ENCODE measurements at regions not wholly inside any gene's neighbourhood (a gene's known extent, or its start where the extent isn't known, plus 50 kb on each side); places are given as distances from the start of the nearest gene placed in this dataset.

DNA sequence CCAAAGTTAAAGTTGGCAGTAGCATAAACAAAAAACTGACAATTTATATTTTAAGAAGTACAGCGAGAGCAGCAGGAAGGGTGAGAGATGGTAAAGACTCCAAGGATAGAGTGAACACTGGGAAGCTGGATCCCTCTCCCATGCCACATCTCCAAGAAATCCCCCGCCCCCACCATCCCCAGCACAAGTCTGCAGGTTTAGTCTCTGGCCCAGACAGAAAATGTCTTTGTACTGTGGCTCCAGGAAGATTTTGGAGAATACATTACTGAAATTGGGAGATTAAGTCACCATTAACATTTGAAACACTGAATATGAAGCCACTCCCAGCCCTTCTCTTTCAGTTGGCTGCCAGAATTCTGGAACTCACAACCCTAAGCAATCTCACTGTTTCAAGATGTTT lies 140.3 kb downstream of the MACC1 start:
- no peak overlapping the region for H3K4ac ChIP-seq (replicated peaks; ENCODE audit: insufficient read length, low read depth, low read length)
- H4K20me1 ChIP-seq (replicated peaks in 1 of 2; ENCODE audit: control insufficient read depth in 1 of 2, insufficient read depth in 2 of 2, low read length in 2 of 2): peaks cover 0 to 3% of the 10 kb centered on the region in 2 experiments
- H4K8ac ChIP-seq (ENCODE audit: extremely low read depth, insufficient read depth, low read length): no peak overlapping the region
- 90% methylated on average over 2 of the region's 2 CpGs; no CpG with 5 or more reads in 1 of the 2 experiments for WGBS, 2 experiments (ENCODE audit: extremely low coverage in 1 of 2, insufficient coverage in 1 of 2, insufficient read length in 1 of 2, insufficient replicate concordance in 2 of 2, low coverage in 1 of 2, low lambda C conversion rate in 2 of 2, missing lambda C conversion rate in 1 of 2)
- H3K4me2 ChIP-seq (ENCODE audit: insufficient read depth in 1 of 2, low read depth in 2 of 2, low read length in 2 of 2): peak overlapping the region in 1 of 2 experiments; percentile 11; a peak in 1 of 4 replicates
- H3K4me1 ChIP-seq (replicated peaks in 1 of 4; ENCODE audit: control insufficient read depth in 3 of 4, insufficient read depth in 4 of 4, low read length in 3 of 4): peaks cover 0 to 22% (median 13%) of the 10 kb centered on the region in 4 experiments
- no peak for TF ChIP-seq KDM1A (IDR thresholded peaks at IDR 0.05; ENCODE audit: borderline replicate concordance, low read length)
- no peak for TF ChIP-seq ATF3 (IDR thresholded peaks at IDR 0.05; ENCODE audit: insufficient read depth, low read depth, low read length)
- TF ChIP-seq HDAC6 (IDR thresholded peaks at IDR 0.05; ENCODE audit: low read depth, low read length): no peak
- no peak for TF ChIP-seq KDM5A (IDR thresholded peaks at IDR 0.05; ENCODE audit: low read length)
- no peak for TF ChIP-seq SAP30 (IDR thresholded peaks at IDR 0.05; ENCODE audit: insufficient read depth, insufficient replicate concordance, low read length)
- no peak for TF ChIP-seq ZNF274 (IDR thresholded peaks at IDR 0.05; ENCODE audit: borderline replicate concordance, extremely low read depth, low read length)
- TF ChIP-seq SIN3A (conservative IDR thresholded peaks at IDR 0.05 in 1 of 2, IDR thresholded peaks at IDR 0.05 in 1 of 2; ENCODE audit: low read depth in 1 of 2, low read length in 2 of 2): no peak
- TF ChIP-seq GABPA (IDR thresholded peaks at IDR 0.05; ENCODE audit: borderline replicate concordance, insufficient read depth, low read length): no peak
- TF ChIP-seq, protein P1, sequence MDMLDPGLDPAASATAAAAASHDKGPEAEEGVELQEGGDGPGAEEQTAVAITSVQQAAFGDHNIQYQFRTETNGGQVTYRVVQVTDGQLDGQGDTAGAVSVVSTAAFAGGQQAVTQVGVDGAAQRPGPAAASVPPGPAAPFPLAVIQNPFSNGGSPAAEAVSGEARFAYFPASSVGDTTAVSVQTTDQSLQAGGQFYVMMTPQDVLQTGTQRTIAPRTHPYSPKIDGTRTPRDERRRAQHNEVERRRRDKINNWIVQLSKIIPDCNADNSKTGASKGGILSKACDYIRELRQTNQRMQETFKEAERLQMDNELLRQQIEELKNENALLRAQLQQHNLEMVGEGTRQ (IDR thresholded peaks at IDR 0.05; ENCODE audit: low read length): no peak
- no peak for TF ChIP-seq POU5F1 (IDR thresholded peaks at IDR 0.05; ENCODE audit: low read depth, low read length)
- TF ChIP-seq EP300 (IDR thresholded peaks at IDR 0.05; ENCODE audit: borderline replicate concordance in 1 of 2, low read depth in 2 of 2, low read length in 2 of 2): no peak
- H2AK5ac ChIP-seq (ENCODE audit: low read depth, low read length): no peak overlapping the region
- H4K91ac ChIP-seq (replicated peaks; ENCODE audit: insufficient read length, low read length): no peak overlapping the region
- peaks cover 5% of the 10 kb centered on the region for H3K79me1 ChIP-seq (ENCODE audit: low read depth, low read length)
- no peaks in the 10 kb centered on the region; a peak in 1 of 8 replicates for H3K36me3 ChIP-seq (ENCODE audit: control insufficient read depth in 2 of 4, insufficient read depth in 4 of 4, low read length in 3 of 4)
- no peak overlapping the region for H3K9ac ChIP-seq (replicated peaks in 1 of 4; ENCODE audit: extremely low read depth in 1 of 4, low read depth in 3 of 4, low read length in 3 of 4)
- FAIRE-seq (no peak), DNase-seq (ENCODE audit: low read depth in 1 of 2, low spot score in 2 of 2) (no peak)
- H3K23ac ChIP-seq (ENCODE audit: insufficient read length): no peak overlapping the region
- H2BK15ac ChIP-seq (ENCODE audit: low read length): no peak overlapping the region
- H3K56ac ChIP-seq (replicated peaks; ENCODE audit: insufficient read length, low read depth, low read length): no peak overlapping the region
- peaks cover 0 to 81% of the 10 kb centered on the region in 2 experiments for H3K79me2 ChIP-seq (ENCODE audit: control insufficient read depth in 1 of 2, insufficient read depth in 2 of 2, low read length in 2 of 2)
- no peak overlapping the region for H4K5ac ChIP-seq (ENCODE audit: insufficient read length, low read depth, low read length)
- no peak overlapping the region for H2AFZ ChIP-seq (ENCODE audit: low read length)
- no peak overlapping the region for H3K18ac ChIP-seq (ENCODE audit: extremely low read depth, low read length)
- no peaks in the 10 kb centered on the region for H3K23me2 ChIP-seq (ENCODE audit: low read depth, low read length)
- H2BK5ac ChIP-seq (ENCODE audit: low read depth, low read length): no peak overlapping the region
- H3K9me3 ChIP-seq (ENCODE audit: insufficient read depth in 2 of 2, low read depth in 1 of 2, low read length in 1 of 2): no peaks in the 10 kb centered on the region; a peak in 1 of 4 replicates
- H2BK120ac ChIP-seq (replicated peaks; ENCODE audit: low read depth, low read length): no peak overlapping the region
- H3K4me3 ChIP-seq (ENCODE audit: extremely low read depth in 1 of 4, insufficient read depth in 2 of 4, low read depth in 3 of 4, low read length in 4 of 4): no peak overlapping the region
- no peak overlapping the region for H3K14ac ChIP-seq (ENCODE audit: insufficient read length)
- H2BK12ac ChIP-seq (ENCODE audit: low read depth, low read length): no peak overlapping the region
- ChIA-PET POLR2A (ENCODE audit: partially characterized antibody) (interaction anchor here (0.7 to 2.0 kb wide), 4 partner anchors 10 to 57 kb away, joined by 3 to 8 read pairs (median 4); no protein-coding TSS in a partner anchor), CTCF (ENCODE audit: partially characterized antibody) (interaction anchor here (2.0 kb wide), 1 partner anchor 96 kb away, joined by 7 read pairs; no protein-coding TSS in a partner anchor)
- no peak overlapping the region for H2BK20ac ChIP-seq (ENCODE audit: low read length)
- H3K27me3 ChIP-seq (replicated peaks in 1 of 4; ENCODE audit: control insufficient read depth in 3 of 4, extremely low read depth in 1 of 4, insufficient read depth in 3 of 4, low read length in 3 of 4): peaks cover 0 to 1% (median 0%) of the 10 kb centered on the region in 4 experiments; a peak in 1 of 7 replicates
- no peak overlapping the region for H3K27ac ChIP-seq (ENCODE audit: low read depth, low read length)

Measured in H1 (cell line).